ENCODE measurements at regions not wholly inside any gene's neighbourhood (a gene's known extent, or its start where the extent isn't known, plus 50 kb on each side); places are given as distances from the start of the nearest gene placed in this dataset.
A peak's percentile ranks its signal among the peaks of the same experiment; 100 is the strongest.
"Not testable (repeated sequence)": the region's sequence is repeated elsewhere in the genome, so short reads cannot be mapped to it uniquely, and the experiment has no call there.

GRCh38 chr5:17398866-17399835 lies 98.9 kb upstream of the TAF11L2 start:
- no peak for ATAC-seq
- no peak for DNase-seq (ENCODE audit: low spot score)

- no peak for DNase-seq (ENCODE audit: low spot score)
- ATAC-seq: no peak
Measured at GRCh38 chr5:17399931-17400330, 98.1 kb upstream of the TAF11L2 start.

GRCh38 chr5:17400724-17401469 lies 97.1 kb upstream of the TAF11L2 start:
- no peak for ATAC-seq
- no peak for DNase-seq (ENCODE audit: low spot score)

GRCh38 chr5:17401470-17402288 lies 96.4 kb upstream of the TAF11L2 start:
- DNase-seq (ENCODE audit: low spot score): no peak
- ATAC-seq: no peak

GRCh38 chr5:17402289-17403121 lies 95.5 kb upstream of the TAF11L2 start:
- ATAC-seq (no peak), DNase-seq (ENCODE audit: low spot score) (no peak)

GRCh38 chr5:17403695-17404490 lies 94.1 kb upstream of the TAF11L2 start:
- no peak for ATAC-seq
- no peak for DNase-seq (ENCODE audit: low spot score)

GRCh38 chr5:17405976-17406375 lies 92.1 kb upstream of the TAF11L2 start:
- ATAC-seq: no peak
- no peak for DNase-seq (ENCODE audit: low spot score)

GRCh38 chr5:17406423-17406838 lies 91.6 kb upstream of the TAF11L2 start:
- no peak for ATAC-seq
- no peak for DNase-seq (ENCODE audit: low spot score)

- no peak for DNase-seq (ENCODE audit: low spot score)
- no peak for ATAC-seq
Measured at GRCh38 chr5:17411436-17412402, 86.3 kb upstream of the TAF11L2 start.

GRCh38 chr5:17412760-17413671 lies 85.0 kb upstream of the TAF11L2 start:
- DNase-seq (ENCODE audit: low spot score): no peak
- ATAC-seq: peak; percentile 31

GRCh38 chr5:17413691-17414090 lies 84.3 kb upstream of the TAF11L2 start:
- ATAC-seq (no peak), DNase-seq (ENCODE audit: low spot score) (no peak)

- ATAC-seq: no peak
- DNase-seq (ENCODE audit: low spot score): no peak
Measured at GRCh38 chr5:17415321-17415758, 82.7 kb upstream of the TAF11L2 start.

GRCh38 chr5:17416374-17416773 lies 81.7 kb upstream of the TAF11L2 start:
- DNase-seq (ENCODE audit: low spot score); ATAC-seq: not testable (repeated sequence)

- DNase-seq (ENCODE audit: low spot score): no peak
- no peak for ATAC-seq
Measured at GRCh38 chr5:17424674-17425073, 73.4 kb upstream of the TAF11L2 start.

- ATAC-seq (no peak), DNase-seq (ENCODE audit: low spot score) (no peak)
Measured at GRCh38 chr5:17425385-17426070, 72.5 kb upstream of the TAF11L2 start.

GRCh38 chr5:17426104-17426749 lies 71.8 kb upstream of the TAF11L2 start:
- ATAC-seq (no peak), DNase-seq (ENCODE audit: low spot score) (no peak)
